Mucosa of descending colon (tissue), 3 donors: ENCODE measurements at regions not wholly inside any gene's neighbourhood (a gene's known extent, or its start where the extent isn't known, plus 50 kb on each side); places are given as distances from the start of the nearest gene placed in this dataset.

Experiments
- ATAC-seq: fragments of 200-7000 bp; cut with Tn5 transposase; one replicate; pipeline ENCODE4 v1.9.1; 2020; ENCODE audit warnings: mild to moderate bottlenecking, moderate library complexity
- DNase-seq, 3 donors: peaks; one replicate each; pipeline ENCODE4 v3.0.0-alpha.2; 2020
- H3K36me3 ChIP-seq: fragments of 200-600 bp; one replicate; pipeline ENCODE4 v1.8.0; 2021; ENCODE audit warnings: low read depth, mild to moderate bottlenecking
- H3K4me1 ChIP-seq: fragments of 200-600 bp; one replicate; pipeline ENCODE4 v1.8.0; 2021; ENCODE audit warnings: low read depth, mild to moderate bottlenecking
- H3K4me3 ChIP-seq: fragments of 200-600 bp; one replicate; pipeline ENCODE4 v1.8.0; 2021; ENCODE audit warnings: mild to moderate bottlenecking
- H3K9me3 ChIP-seq: fragments of 200-600 bp; one replicate; pipeline ENCODE4 v1.8.0; 2021; ENCODE audit warnings: mild to moderate bottlenecking
- intact Hi-C, 2 donors: fragments of 100-400 bp; cut with DNase I in 1 of 2; cut with micrococcal nuclease in 1 of 2; formaldehyde crosslinking; loops; one replicate each; pipeline versions ENCODE4 v1.11.0 to v1.11.1; 2022; cut with DNase I, micrococcal nuclease
- TF ChIP-seq, protein P1 (sequence below): fragments of 200-600 bp; IDR thresholded peaks from one replicate; pipeline ENCODE4 v1.8.0; 2022; ENCODE audit warnings: antibody characterized with exemption, mild to moderate bottlenecking
- donor health status: DM: no; HTN: no; CAD: no; lungs with moderate emphysema.
- donor health status: DM: no; HTN: no; CAD: no.
- donor health status: DM: no; HTN: yes; CAD: no.

DNA sequence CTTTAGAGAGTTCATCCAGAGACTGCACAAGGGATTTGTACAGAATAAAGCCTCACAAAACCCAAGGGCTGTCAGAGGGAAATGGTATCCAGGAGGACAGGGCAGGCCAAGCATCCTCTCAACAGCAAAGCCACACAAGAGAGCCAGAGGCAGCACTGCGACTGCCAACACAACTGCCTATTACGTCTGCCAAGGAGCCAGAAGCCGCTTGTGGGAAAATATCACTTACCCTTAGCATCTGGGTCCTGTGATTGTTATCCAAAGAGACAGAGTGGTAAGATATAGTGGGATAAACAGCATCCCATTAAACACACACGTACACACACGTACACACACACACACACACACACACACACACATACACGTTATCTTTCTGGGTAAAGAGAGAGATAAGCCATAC lies 618.3 kb upstream of the AGTR1 start:
- Histone ChIP-seq H3K36me3 (no peaks in the 10 kb centered on the region), H3K4me1 (no peaks in the 10 kb centered on the region), H3K4me3 (no peak overlapping the region), H3K9me3 (no peaks in the 10 kb centered on the region)
- DNase-seq (no peak), ATAC-seq (no peak)
- intact Hi-C loops, result no loop called here
- TF ChIP-seq, protein P1, sequence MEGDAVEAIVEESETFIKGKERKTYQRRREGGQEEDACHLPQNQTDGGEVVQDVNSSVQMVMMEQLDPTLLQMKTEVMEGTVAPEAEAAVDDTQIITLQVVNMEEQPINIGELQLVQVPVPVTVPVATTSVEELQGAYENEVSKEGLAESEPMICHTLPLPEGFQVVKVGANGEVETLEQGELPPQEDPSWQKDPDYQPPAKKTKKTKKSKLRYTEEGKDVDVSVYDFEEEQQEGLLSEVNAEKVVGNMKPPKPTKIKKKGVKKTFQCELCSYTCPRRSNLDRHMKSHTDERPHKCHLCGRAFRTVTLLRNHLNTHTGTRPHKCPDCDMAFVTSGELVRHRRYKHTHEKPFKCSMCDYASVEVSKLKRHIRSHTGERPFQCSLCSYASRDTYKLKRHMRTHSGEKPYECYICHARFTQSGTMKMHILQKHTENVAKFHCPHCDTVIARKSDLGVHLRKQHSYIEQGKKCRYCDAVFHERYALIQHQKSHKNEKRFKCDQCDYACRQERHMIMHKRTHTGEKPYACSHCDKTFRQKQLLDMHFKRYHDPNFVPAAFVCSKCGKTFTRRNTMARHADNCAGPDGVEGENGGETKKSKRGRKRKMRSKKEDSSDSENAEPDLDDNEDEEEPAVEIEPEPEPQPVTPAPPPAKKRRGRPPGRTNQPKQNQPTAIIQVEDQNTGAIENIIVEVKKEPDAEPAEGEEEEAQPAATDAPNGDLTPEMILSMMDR, result no peak

DNA sequence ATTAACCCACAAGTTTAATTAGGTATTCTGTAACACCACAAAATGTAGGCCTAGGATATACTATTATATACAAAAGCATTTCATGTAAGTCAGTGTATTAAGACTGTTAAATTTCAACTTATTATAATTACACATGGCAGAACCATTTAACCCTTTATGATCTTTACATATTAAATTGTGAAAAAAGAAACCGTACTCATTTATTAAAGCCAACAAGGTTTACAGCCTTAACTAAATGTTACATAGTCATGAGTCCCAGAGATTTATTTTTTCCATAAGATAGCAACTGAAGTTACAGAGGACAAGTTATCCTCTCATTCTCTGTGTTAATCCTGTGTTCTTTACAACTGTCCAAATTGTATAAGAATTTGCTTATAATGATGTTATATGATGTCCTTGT lies 615.8 kb upstream of the AGTR1 start:
- ATAC-seq (no peak), DNase-seq (no peak)
- no peaks in the 10 kb centered on the region for H3K36me3 ChIP-seq
- TF ChIP-seq, protein P1, result no peak
- H3K9me3 ChIP-seq, result no peaks in the 10 kb centered on the region
- H3K4me1 ChIP-seq, result no peaks in the 10 kb centered on the region
- no peak overlapping the region for H3K4me3 ChIP-seq
- intact Hi-C loops, result no loop called here

DNA sequence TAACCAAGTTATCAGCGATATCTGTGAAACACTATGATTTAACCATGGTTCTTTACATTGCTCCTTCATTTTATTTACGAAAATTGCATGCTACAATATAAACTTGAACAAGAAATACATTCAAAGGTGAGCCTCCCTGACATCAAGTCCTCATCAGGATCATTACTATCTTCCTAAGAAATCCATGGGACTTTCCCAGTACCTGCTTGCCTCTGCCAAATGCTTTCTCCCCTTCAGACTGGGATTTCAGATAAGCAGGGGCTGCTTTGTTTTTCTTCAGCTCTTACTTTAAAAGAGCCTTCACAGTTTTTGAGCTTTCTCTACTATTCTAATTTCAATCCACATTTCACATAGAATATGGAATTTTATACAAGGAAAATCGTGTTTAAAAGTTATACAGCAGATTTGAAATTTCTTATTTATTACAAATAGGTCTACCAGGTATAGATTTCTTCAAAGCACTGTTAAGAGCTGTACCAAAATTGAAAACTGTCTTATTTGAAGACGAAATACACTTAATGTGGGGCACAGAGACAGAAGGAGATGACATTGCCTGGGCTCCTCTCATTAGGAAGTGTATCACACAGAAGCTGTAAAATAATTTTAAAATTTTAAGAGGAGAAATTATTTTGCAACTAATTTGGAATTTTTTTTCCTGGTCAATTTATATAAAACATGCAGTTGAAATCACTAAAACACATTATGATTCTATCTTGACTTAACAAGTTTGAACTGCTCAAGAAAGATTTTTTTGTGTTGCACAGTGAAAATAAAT lies 615.0 kb upstream of the AGTR1 start:
- no peak overlapping the region for H3K4me3 ChIP-seq
- no peaks in the 10 kb centered on the region for H3K4me1 ChIP-seq
- TF ChIP-seq, protein P1, result no peak
- intact Hi-C loops, result no loop called here
- DNase-seq (no peak), ATAC-seq (no peak)
- no peaks in the 10 kb centered on the region for H3K9me3 ChIP-seq
- H3K36me3 ChIP-seq, result no peaks in the 10 kb centered on the region

GRCh38 chr3:148083526-148084182 lies 614.0 kb upstream of the AGTR1 start:
- H3K36me3 ChIP-seq, result no peaks in the 10 kb centered on the region
- TF ChIP-seq, protein P1, result no peak
- no peak for ATAC-seq
- intact Hi-C loops, result no loop called here
- DNase-seq, result no peak
- no peak overlapping the region for H3K4me3 ChIP-seq
- H3K4me1 ChIP-seq, result no peaks in the 10 kb centered on the region
- no peaks in the 10 kb centered on the region for H3K9me3 ChIP-seq

GRCh38 chr3:148084931-148085330 lies 612.8 kb upstream of the AGTR1 start:
- Histone ChIP-seq H3K9me3 (no peaks in the 10 kb centered on the region), H3K36me3 (no peaks in the 10 kb centered on the region), H3K4me1 (no peaks in the 10 kb centered on the region), H3K4me3 (no peak overlapping the region)
- no peak for ATAC-seq
- TF ChIP-seq, protein P1, result no peak
- intact Hi-C loops, result no loop called here
- no peak for DNase-seq
